Transverse colon (tissue), 4 donors: ENCODE measurements at regions not wholly inside any gene's neighbourhood (a gene's known extent, or its start where the extent isn't known, plus 50 kb on each side); places are given as distances from the start of the nearest gene placed in this dataset.
"Not testable (repeated sequence)": the region's sequence is repeated elsewhere in the genome, so short reads cannot be mapped to it uniquely, and the experiment has no call there.

Experiments used
- POLR2AphosphoS5 ChIP-seq, 3 donors: sonication (generic); formaldehyde crosslinking; IDR thresholded peaks; one replicate each; pipeline ENCODE4 v1.6.1; 2016; ENCODE audit warnings: antibody characterized with exemption in 3 of 3
- TF ChIP-seq, protein P1 (sequence below), 5 experiments: fragments of 200-600 bp in 3 of 5; fragments of 450-650 bp in 2 of 5; sonication (generic) in 3 of 5; IDR thresholded peaks; 1 replicate in 2 of 5; 2 replicates in 3 of 5; pipeline ENCODE4 v1.5.1; 2016 to 2017; ENCODE audit warnings: antibody characterized with exemption in 5 of 5, inconsistent platforms in 3 of 5, mild to moderate bottlenecking in 2 of 5, moderate library complexity in 1 of 5

DNA sequence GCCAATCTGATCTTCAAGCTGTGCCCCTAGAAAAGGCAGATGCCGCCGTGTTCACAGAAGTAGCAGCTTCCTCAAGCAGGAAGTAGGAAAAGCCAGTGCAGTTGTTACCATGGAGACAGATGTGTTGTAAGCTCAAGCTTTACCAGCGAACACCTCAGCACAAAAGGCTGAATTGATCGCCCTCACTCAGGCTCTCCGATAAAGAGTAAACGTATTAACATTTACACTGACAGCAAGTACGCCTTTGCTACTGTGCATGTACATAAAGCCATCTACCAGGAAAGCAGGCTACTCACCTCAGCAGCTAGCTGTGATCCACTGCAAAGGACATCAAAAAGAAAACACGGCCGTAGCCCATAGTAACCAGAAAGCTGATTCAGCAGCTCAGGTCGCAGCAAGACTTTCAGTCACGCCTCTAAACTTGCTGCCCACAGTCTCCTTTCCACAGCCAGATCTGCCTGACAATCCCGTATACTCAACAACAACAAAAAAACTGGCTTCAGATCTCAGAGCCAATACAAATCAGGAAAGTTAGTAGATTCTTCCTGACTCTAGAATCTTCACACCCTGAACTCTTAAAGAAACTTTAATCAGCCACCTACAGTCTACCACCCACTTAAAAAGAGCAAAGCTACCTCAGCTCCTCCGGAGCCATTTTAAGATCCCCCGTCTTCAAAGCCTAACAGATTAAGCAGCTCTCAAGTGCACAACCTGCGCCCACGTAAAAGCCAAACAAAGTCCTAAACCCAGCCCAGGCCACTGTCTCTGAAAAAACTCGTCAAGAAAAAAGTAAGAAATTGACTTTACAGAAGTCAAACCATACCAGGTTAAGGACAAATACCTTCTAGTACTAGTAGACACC, 160.0 kb downstream of the DEFB131A start:
- TF ChIP-seq, protein P1, sequence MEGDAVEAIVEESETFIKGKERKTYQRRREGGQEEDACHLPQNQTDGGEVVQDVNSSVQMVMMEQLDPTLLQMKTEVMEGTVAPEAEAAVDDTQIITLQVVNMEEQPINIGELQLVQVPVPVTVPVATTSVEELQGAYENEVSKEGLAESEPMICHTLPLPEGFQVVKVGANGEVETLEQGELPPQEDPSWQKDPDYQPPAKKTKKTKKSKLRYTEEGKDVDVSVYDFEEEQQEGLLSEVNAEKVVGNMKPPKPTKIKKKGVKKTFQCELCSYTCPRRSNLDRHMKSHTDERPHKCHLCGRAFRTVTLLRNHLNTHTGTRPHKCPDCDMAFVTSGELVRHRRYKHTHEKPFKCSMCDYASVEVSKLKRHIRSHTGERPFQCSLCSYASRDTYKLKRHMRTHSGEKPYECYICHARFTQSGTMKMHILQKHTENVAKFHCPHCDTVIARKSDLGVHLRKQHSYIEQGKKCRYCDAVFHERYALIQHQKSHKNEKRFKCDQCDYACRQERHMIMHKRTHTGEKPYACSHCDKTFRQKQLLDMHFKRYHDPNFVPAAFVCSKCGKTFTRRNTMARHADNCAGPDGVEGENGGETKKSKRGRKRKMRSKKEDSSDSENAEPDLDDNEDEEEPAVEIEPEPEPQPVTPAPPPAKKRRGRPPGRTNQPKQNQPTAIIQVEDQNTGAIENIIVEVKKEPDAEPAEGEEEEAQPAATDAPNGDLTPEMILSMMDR (IDR thresholded peaks at IDR 0.05): not testable (repeated sequence)
- TF ChIP-seq POLR2AphosphoS5 (IDR thresholded peaks at IDR 0.05): not testable (repeated sequence)
